Psoas muscle (tissue), 7 donors: ENCODE measurements at regions not wholly inside any gene's neighbourhood (a gene's known extent, or its start where the extent isn't known, plus 50 kb on each side); places are given as distances from the start of the nearest gene placed in this dataset.

Experiments
- ATAC-seq, 4 donors: fragments of 200-7000 bp; cut with Tn5 transposase; one replicate each; pipeline ENCODE4 v1.9.1; 2020; ENCODE audit warnings: moderate library complexity in 3 of 4, mild to moderate bottlenecking in 2 of 4
- DNase-seq, 2 donors: peaks; one replicate each; pipeline ENCODE4 v3.0.0-alpha.2; 2020
- H3K27ac ChIP-seq: fragments of 200-600 bp; one replicate; pipeline ENCODE4 v1.8.0; 2022
- H3K27me3 ChIP-seq, 3 donors: fragments of 200-600 bp in 1 of 3; one replicate each; pipeline versions ENCODE4 v1.6.1 to v1.8.0; 2013 to 2022; ENCODE audit warnings: low read length in 2 of 3, mild to moderate bottlenecking in 2 of 3, moderate library complexity in 1 of 3; ENCODE audit not compliant: insufficient read depth in 3 of 3
- H3K36me3 ChIP-seq, 2 donors: fragments of 200-600 bp in 1 of 2; one replicate each; pipeline versions ENCODE4 v1.6.1 to v1.8.0; 2013 to 2022; ENCODE audit warnings: low read depth in 1 of 2, mild to moderate bottlenecking in 1 of 2, moderate library complexity in 1 of 2; ENCODE audit not compliant: insufficient read depth in 1 of 2
- H3K4me1 ChIP-seq: fragments of 200-600 bp; one replicate; pipeline ENCODE4 v1.8.0; 2022
- H3K4me3 ChIP-seq: fragments of 200-600 bp; one replicate; pipeline ENCODE4 v1.8.0; 2022; ENCODE audit warnings: mild to moderate bottlenecking
- H3K9me3 ChIP-seq: fragments of 200-600 bp; one replicate; pipeline ENCODE4 v1.8.0; 2022
- CTCF ChIP-seq: fragments of 200-600 bp; IDR thresholded peaks from one replicate; pipeline ENCODE4 v1.8.0; 2022; ENCODE audit warnings: antibody characterized with exemption
- WGBS, 3 donors: extraction: QIAGEN DNeasy Blood & Tissue Kit; methylation state at CpG; one replicate each; pipeline versions ENCODE4 v1.1.6 to v1.1.7; 2013; 5-methylcytosine and 5-hydroxymethylcytosine counted together
- intact Hi-C, 2 donors: fragments of 100-400 bp; cut with DNase I; formaldehyde crosslinking; loops; one replicate each; pipeline versions ENCODE4 v1.11.0 to v1.14.2; 2022
- donor health status: healthy with polysubstance abuse.
- donor health status: DM: no; HTN: no; CAD: no; lungs with moderate emphysema.
- donor health status: Bipolar disorder and iron deficiency.
- donor health status: healthy.
- donor health status: DM: yes; HTN: yes; CAD: no.
- donor health status: DM: no; HTN: no; CAD: no.
- donor health status: DM: yes; HTN: yes; CAD: no.

DNA sequence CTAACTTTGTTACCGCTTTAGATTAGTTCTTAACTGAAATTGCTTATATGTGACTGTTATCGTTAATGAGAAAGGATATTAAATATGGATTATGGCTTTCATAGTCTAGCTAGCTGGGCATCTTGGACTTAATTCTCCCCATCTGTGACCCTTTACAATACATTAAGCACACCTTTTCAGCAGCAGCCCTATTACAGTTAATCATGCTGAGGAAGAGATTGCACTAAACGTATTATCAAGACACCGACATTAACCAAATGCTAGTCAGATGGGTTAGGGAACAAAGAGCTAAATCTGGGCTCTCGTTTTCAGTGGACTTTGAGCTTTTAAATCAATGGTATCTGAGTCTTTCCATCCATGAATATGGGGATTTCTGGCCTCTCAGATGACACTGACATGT is 447.5 kb upstream of the DCN start:
- Histone ChIP-seq H3K27ac (no peak overlapping the region), H3K9me3 (no peaks in the 10 kb centered on the region), H3K27me3 (no peaks in the 10 kb centered on the region), H3K4me3 (no peak overlapping the region), H3K4me1 (no peaks in the 10 kb centered on the region), H3K36me3 (no peaks in the 10 kb centered on the region)
- DNase-seq (no peak), ATAC-seq (no peak)
- no peak for TF ChIP-seq CTCF
- intact Hi-C loops: no loop called here
- 74 to 86% (median 77%) methylated on average over 5 of the region's 5 CpGs for WGBS, 3 donors

- no peaks in the 10 kb centered on the region for H3K4me1 ChIP-seq
- no peaks in the 10 kb centered on the region for H3K36me3 ChIP-seq
- DNase-seq: no peak
- H3K4me3 ChIP-seq: no peak overlapping the region
- H3K27me3 ChIP-seq: no peaks in the 10 kb centered on the region
- H3K9me3 ChIP-seq: no peaks in the 10 kb centered on the region
- H3K27ac ChIP-seq: no peak overlapping the region
- no peak for ATAC-seq
- intact Hi-C loops: no loop called here
- WGBS, 3 donors: 80 to 85% (median 85%) methylated on average over 2 of the region's 2 CpGs
- TF ChIP-seq CTCF: no peak
Measured at GRCh38 chr12:91629440-91629839, 446.8 kb upstream of the DCN start.

DNA sequence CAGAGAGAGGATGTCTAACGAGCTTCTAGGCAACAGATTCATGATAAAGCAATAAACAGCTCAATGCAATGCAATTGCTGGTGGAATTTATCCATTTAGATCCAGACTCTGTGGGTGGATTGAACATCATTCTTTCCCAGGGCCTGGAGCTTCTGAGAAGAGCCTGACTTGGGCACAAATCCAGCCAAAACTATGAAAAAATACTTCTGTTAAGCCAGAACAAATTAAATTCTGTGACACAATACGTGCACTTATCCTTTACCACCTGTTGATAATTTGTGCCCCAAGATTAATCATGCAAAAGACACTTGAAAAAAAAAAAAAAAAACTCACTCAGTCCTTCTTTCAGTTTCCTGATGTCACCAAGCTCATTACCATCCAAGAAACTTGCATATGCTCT is 446.0 kb upstream of the DCN start:
- no peak for TF ChIP-seq CTCF
- intact Hi-C loops: no loop called here
- no peaks in the 10 kb centered on the region for H3K4me1 ChIP-seq
- DNase-seq: no peak
- no peak overlapping the region for H3K4me3 ChIP-seq
- H3K27ac ChIP-seq: no peak overlapping the region
- no peaks in the 10 kb centered on the region for H3K9me3 ChIP-seq
- 20 to 41% (median 24%) methylated on average over 2 of the region's 2 CpGs for WGBS, 3 donors
- no peaks in the 10 kb centered on the region for H3K27me3 ChIP-seq
- H3K36me3 ChIP-seq: no peaks in the 10 kb centered on the region
- ATAC-seq: no peak

GRCh38 chr12:91627225-91627624 is 444.6 kb upstream of the DCN start:
- TF ChIP-seq CTCF: no peak
- H3K4me3 ChIP-seq: no peak overlapping the region
- H3K36me3 ChIP-seq: no peaks in the 10 kb centered on the region
- intact Hi-C loops: no loop called here
- 93 to 98% (median 95%) methylated on average over 2 of the region's 2 CpGs for WGBS, 3 donors
- ATAC-seq: no peak
- DNase-seq: no peak
- H3K27ac ChIP-seq: no peak overlapping the region
- no peaks in the 10 kb centered on the region for H3K9me3 ChIP-seq
- H3K4me1 ChIP-seq: no peaks in the 10 kb centered on the region
- no peaks in the 10 kb centered on the region for H3K27me3 ChIP-seq

DNA sequence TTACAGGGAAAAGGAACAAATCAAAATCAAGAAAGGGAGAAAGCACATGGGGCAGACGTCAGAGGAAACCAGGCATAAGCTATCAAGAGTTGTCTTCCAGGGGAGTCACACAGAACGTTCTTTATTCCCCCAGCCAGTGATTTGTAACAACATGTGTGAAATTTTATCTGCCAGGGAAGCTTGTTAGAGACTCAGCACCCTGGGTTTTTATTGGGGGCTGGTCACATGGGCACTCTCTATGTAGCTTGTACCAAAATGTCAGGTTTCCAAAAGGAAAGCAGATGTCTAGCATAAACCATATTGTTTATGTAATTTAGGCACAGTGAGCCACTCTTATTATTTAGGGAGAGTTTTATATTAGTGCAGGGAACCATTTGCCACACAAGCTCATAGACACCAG is 440.4 kb upstream of the DCN start:
- Histone ChIP-seq H3K36me3 (no peaks in the 10 kb centered on the region), H3K27ac (no peak overlapping the region), H3K4me1 (no peaks in the 10 kb centered on the region), H3K27me3 (no peaks in the 10 kb centered on the region), H3K9me3 (no peaks in the 10 kb centered on the region), H3K4me3 (no peak overlapping the region)
- DNase-seq (no peak), ATAC-seq (no peak)
- intact Hi-C loops: no loop called here
- 26 to 29% (median 26%) methylated on average over 2 of the region's 2 CpGs for WGBS, 3 donors
- TF ChIP-seq CTCF: no peak
